GM21526 (cell line): ENCODE measurements at regions not wholly inside any gene's neighbourhood (a gene's known extent, or its start where the extent isn't known, plus 50 kb on each side); places are given as distances from the start of the nearest gene placed in this dataset.

Experiments
- ATAC-seq: cut with Tn5 transposase; IDR thresholded peaks from one replicate; pipeline ENCODE4 v1.9.1; 2021; ENCODE audit warnings: moderate library complexity; ENCODE audit not compliant: unreplicated experiment, low FRiP score

- ATAC-seq: no peak
These were observed 53.5 kb upstream of the FAM9B start for GRCh38 chrX:9087271-9088040.

- ATAC-seq: no peak
These were observed 55.0 kb upstream of the FAM9B start for GRCh38 chrX:9088896-9089295.

DNA sequence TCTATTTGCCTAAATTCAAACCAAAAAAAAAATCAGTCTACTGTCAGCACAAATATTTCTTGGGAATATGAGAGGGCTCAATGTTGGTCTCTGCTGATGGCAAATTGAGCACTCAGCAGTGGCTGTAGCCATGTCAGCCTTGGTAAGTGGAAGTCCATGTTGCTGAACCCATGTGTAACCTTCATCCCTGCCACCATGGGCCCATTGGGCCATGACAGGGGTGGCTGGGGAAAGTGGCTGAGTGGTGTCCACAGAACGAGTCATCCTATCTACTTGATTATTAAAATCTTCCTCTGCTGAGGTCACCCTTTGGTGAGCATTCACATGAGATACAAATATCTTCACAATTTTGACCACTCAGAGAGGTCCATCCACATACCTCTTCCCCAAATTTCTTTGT lies 56.8 kb upstream of the FAM9B start:
- no peak for ATAC-seq

GRCh38 chrX:9091258-9091657 lies 57.3 kb upstream of the FAM9B start:
- no peak for ATAC-seq

- no peak for ATAC-seq
These were observed 69.0 kb upstream of the FAM9B start for GRCh38 chrX:9102956-9103355.

- ATAC-seq: no peak
These were observed 74.1 kb upstream of the FAM9B start for GRCh38 chrX:9108054-9108453.

DNA sequence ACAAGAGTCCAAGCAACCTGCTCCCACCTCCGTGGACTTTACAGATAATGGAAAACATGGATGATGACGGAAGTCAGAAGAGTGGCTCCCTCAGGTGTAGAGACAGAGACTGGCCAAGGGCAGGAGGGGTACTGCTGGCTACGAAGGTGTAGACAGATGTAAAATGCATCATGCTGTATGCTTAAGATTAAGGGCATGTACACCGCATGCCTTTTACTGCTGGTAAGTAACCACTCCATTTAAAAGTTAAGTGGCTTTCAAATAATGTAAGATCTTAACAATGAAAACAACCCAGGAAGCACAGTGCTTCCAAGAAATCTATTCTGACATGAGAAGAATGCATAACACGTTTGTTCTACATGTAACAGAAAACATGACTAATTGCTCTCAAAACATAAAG lies 76.9 kb upstream of the FAM9B start:
- no peak for ATAC-seq

- ATAC-seq: no peak
These were observed 80.3 kb upstream of the FAM9B start for GRCh38 chrX:9114245-9114644.

GRCh38 chrX:9117851-9118250 lies 83.9 kb upstream of the FAM9B start:
- ATAC-seq: no peak

GRCh38 chrX:9122519-9123245 lies 88.8 kb upstream of the FAM9B start:
- no peak for ATAC-seq

DNA sequence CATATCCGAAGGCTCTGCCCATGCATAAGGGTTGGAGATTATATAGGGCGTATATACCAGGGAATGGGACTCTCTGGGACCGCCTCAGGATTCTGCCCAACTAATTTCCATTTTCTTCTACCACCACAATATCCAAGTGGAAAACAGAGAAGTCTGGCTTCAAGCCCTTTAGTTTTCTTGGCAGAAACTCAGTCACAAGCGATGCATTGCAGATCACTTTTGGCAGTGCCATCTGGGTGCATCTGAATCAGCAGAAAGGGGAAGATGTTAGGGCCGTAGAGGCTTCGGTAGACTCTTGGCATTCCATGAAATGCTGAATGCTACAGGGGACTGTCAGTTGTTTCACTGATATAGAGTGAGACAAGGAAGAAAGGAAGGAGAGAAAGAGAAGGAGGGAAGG lies 94.1 kb upstream of the FAM9B start:
- ATAC-seq: no peak

DNA sequence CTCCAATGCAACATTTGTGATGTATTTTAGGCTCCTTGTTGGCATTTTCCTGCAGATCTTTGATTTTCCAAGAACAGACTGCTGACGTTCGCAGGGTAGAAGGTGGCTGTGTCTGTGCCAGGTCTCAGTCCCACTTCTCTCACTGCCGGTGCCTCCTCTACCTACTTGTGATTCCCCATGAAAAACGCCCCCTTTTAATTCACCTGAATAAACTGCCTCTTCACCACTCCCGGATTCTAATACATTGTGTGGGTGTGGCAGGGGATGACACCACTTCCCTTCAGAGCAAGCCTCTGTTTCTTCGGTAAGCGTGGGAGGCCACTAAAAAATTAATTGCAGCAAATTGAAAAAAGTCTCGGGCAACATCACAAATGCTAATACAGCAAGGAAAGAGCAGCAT lies 96.1 kb upstream of the FAM9B start:
- no peak for ATAC-seq

DNA sequence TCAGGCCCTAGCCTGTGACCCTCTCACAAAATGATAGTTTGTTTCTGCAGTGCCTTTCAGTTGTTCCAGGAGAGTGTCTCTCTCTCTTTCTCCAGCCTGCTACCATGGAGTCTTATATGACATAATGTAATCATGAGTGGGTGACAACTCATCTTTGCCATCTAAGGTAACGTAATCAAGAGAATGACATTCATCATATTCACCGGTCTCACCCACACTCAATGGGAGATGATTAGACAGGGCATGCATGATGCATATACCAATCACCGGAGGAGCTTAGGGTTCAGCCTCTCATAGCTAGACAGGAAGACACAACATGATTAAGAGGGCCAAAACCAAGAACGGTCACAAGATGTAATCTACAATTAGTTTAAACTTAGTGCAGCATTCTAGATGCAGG lies 97.1 kb upstream of the FAM9B start:
- ATAC-seq: no peak

GRCh38 chrX:9132036-9132638 lies 98.2 kb upstream of the FAM9B start:
- ATAC-seq: no peak

DNA sequence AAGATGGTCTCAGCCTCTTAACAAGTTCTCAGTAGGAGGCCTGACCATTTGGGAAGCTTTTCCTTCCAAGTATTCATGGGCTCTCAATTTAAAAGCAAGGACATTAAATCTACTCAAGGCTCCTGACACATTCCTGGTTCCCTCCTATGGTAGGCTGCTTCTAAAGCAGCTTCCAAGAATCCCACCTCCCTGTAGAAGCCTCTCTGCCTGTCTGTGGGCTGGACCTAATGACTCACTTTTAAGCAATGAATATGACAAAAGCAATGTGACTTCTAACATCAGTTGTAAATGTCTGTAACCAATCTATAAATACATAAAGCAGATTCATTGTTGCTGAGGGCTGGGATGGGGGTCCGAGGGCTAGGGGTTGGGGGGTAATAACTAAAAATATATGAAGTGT lies 99.5 kb upstream of the FAM9B start:
- ATAC-seq: no peak

- no peak for ATAC-seq
These were observed 100.4 kb upstream of the FAM9B start for GRCh38 chrX:9134366-9134765.

DNA sequence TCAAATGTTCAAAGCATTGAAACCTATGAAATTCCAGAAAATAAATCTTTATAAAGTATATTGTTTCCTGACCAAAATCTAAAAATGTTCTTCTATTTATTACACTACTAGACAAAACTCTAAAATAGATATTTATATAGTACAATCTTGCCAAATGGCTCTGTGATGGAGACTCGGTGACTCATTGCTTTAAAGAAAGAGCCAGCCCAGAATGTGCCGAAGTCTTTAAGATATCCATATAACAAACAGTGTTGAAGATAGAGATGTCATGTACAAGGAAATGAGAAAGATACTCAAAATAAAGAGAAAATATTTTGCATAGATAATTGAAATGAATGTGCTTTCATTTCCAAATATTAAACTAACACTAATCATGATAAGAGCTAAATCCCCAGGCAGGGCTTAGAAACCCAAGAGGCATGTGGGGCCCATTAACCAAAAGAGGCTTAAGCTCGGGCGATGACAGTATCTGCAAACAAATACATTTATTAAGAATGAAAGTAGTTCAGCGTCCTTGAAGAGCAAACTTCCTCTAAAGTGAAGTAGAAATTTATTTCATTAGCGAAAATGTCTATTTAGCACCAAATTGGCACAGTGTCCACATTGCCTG lies 102.1 kb upstream of the FAM9B start:
- ATAC-seq: no peak

- ATAC-seq: no peak
These were observed 103.2 kb upstream of the FAM9B start for GRCh38 chrX:9137152-9137551.

GRCh38 chrX:9141496-9141895 lies 107.6 kb upstream of the FAM9B start:
- no peak for ATAC-seq

DNA sequence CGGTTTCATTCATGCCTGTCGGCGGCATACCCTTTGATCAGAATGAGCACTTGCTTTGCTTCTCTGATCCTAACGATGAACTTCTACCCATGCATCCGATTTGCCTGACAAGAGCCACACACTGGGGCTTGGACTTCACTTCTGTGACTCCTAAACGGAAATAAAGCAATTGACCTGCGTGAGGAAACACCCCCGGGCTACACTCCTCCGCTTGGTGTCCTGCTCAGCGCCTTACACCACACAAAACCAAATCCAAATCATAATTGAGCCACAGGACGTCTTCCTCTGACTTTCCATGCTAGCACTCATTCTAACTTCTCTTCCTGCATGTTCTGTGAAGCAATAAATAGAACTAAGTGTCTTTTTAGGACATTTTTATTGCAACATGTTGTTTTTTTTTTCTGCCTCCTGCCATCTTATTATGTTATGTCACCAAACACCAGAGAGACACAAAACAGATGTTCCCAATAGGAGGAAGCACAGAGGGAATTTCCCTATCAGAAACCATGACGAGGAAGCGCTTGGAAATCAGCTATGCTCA lies 110.8 kb upstream of the FAM9B start:
- ATAC-seq: no peak

GRCh38 chrX:9146657-9147056 lies 112.7 kb upstream of the FAM9B start:
- ATAC-seq: no peak
